ENCODE measurements at regions not wholly inside any gene's neighbourhood (a gene's known extent, or its start where the extent isn't known, plus 50 kb on each side); places are given as distances from the start of the nearest gene placed in this dataset.

- no peak for TF ChIP-seq ZNF687 (CRISPR knock-in tag; IDR thresholded peaks at IDR 0.05)
- TF ChIP-seq ZNF317 (CRISPR knock-in tag; IDR thresholded peaks at IDR 0.05), result no peak
- no peak for TF ChIP-seq ATRX (CRISPR knock-in tag; IDR thresholded peaks at IDR 0.05; ENCODE audit: borderline replicate concordance)
- no peak for TF ChIP-seq ZNF644 (CRISPR knock-in tag; IDR thresholded peaks at IDR 0.05; ENCODE audit: low read depth)
- TF ChIP-seq EZH2 (conservative IDR thresholded peaks at IDR 0.05; ENCODE audit: low read depth, low read length), result no peak
- TF ChIP-seq RAD51 (IDR thresholded peaks at IDR 0.05; ENCODE audit: borderline replicate concordance), result no peak
- TF ChIP-seq SP2 (CRISPR knock-in tag; IDR thresholded peaks at IDR 0.05), result no peak
- no peak for TF ChIP-seq RERE (CRISPR knock-in tag; IDR thresholded peaks at IDR 0.05; ENCODE audit: low read depth)
- TF ChIP-seq ATF3 (CRISPR knock-in tag; IDR thresholded peaks at IDR 0.05), result no peak
- BruUV-seq (replicated peaks), result no TSS peak
- H3K36me3 ChIP-seq (replicated peaks in 1 of 2; ENCODE audit: control insufficient read depth in 1 of 2, insufficient read depth in 2 of 2, low read length in 2 of 2), result no peaks in the 10 kb centered on the region
- no peak overlapping the region for H3K27ac ChIP-seq (ENCODE audit: extremely low read length, insufficient read depth, low read length)
- FAIRE-seq, result no peak
- H2AFZ ChIP-seq (ENCODE audit: low read length), result no peak overlapping the region
- no peak overlapping the region for H3K4me2 ChIP-seq (ENCODE audit: low read depth, low read length)
- CTCF ChIA-PET (ENCODE audit: low intra/inter-chr PET ratio, low total read pairs), result no interaction called here
- WGBS (ENCODE audit: low lambda C conversion rate), result 3% methylated on average over 6 of the region's 6 CpGs
- H3K79me2 ChIP-seq (ENCODE audit: insufficient read depth, low read length), result no peaks in the 10 kb centered on the region
- no peak overlapping the region for H3K9ac ChIP-seq (ENCODE audit: insufficient read depth, low read depth, low read length)
- POLR2A ChIA-PET, result no interaction called here
- no peaks in the 10 kb centered on the region for H3K9me3 ChIP-seq (ENCODE audit: low read length)
- in situ Hi-C loops (cut with HindIII; ENCODE audit: extremely low pct_ligation_motif_present, low pct_unique_long_range_greater_than_20kb) (no loop called here), intact Hi-C loops (cut with micrococcal nuclease; ENCODE audit: unreplicated experiment) (no loop called here)
- H3K4me3 ChIP-seq (replicated peaks in 1 of 3; ENCODE audit: insufficient read depth in 1 of 3, low read depth in 2 of 3, low read length in 3 of 3), result no peak overlapping the region
- no peak for DNase-seq (ENCODE audit: low spot score)
- peaks cover 0 to 13% of the 10 kb centered on the region in 2 experiments; a peak in 2 of 5 replicates for H3K27me3 ChIP-seq (ENCODE audit: control insufficient read depth in 1 of 2, insufficient read depth in 2 of 2, low read length in 2 of 2)
- no peak for ATAC-seq
- no peaks in the 10 kb centered on the region for H4K20me1 ChIP-seq (ENCODE audit: insufficient read depth, low read length)
- H3K4me1 ChIP-seq (ENCODE audit: insufficient read depth, low read length), result no peaks in the 10 kb centered on the region
These were observed 71.8 kb downstream of the GGTLC2 start for GRCh38 chr22:22716136-22716665.

Data from HepG2 (cell line).